Limb (tissue), 2 donors: ENCODE measurements at regions not wholly inside any gene's neighbourhood (a gene's known extent, or its start where the extent isn't known, plus 50 kb on each side); places are given as distances from the start of the nearest gene placed in this dataset.

Experiments used
- DNase-seq, 2 donors: peaks; one replicate each; pipeline ENCODE4 v3.0.0-alpha.2; 2016; ENCODE audit errors: extremely low spot score in 2 of 2

DNA sequence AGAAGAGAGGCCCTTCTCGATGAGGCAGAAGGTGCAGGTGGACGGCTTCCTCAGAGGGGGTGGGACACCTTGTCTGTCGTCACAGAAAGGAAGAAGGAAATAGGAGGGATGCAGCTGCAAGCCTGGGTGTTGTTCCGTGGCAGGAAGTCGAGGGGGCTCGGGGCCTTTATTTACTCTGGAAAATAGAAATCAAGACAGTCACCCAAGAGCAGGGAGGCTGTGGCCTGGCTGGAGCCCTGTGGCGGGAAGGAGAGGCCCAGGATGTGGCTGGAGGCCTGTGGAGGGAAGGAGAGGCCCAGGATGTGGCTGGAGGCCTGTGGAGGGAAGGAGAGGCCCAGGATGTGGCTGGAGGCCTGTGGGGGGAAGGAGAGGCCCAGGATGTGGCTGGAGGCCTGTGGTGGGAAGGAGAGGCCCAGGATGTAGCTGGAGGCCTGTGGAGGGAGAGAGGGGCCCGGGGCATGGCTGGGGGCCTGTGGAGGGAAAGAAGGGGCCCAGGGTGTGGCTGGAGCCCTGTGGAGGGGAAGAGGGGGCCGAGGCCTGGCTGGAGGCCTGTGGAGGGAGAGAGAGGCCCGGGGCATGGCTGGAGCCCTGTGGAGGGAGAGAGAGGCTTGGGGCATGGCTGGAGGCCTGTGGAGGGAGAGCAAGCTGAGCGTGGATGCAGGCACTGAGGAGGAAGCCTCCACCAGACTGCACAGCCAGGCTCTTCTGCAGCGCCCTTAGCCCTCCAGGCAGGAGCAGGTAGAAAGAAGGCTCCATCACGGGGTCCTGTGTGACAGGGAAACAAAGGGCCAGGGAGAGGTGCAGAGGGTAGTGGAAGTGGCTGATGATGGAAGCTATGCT, 97.3 kb upstream of the SFMBT2 start:
- DNase-seq, result no peak

DNA sequence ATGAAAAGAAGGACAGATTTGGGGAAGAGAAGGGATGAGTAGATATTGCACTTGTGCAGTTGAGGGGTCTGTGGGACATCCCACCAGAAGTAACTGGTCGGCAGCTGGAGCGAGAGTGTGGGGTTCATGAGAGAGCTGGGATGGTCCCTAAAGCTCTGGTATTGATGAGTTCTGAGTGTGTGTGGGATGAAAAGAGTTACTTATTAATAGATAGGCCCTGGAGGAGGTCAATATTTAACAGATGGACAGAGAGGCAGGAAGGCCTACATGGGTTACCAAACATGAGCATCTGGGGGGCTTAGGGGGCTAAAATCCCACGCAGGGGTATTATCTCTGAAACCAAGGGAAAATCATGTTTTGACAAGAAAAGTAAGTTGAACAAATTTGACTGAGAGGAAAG, 95.7 kb upstream of the SFMBT2 start:
- no peak for DNase-seq

- DNase-seq, result no peak
Measured at GRCh38 chr10:7505196-7505595, 94.4 kb upstream of the SFMBT2 start.

GRCh38 chr10:7503190-7503589, 92.4 kb upstream of the SFMBT2 start:
- DNase-seq, result no peak

DNA sequence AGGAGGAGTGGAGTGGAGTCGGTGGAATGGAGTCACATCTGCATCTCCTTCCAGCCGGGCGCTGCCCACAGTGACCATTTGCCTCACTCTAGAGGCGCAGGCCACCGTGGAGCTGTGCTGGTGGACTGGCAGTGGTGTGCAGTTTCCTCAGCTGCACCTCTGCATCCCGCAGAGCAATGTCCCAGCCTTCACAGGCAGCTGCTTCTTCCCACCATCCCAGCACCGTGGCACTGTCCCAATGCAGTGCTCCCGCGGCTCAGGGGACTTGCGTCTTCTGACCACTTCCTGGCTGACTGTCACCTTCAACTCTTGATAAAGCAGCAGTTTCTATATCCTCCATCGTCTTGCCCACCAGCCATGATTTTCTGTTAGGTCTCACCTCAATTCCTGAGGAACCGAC, 90.3 kb upstream of the SFMBT2 start:
- no peak for DNase-seq

- DNase-seq, result no peak
Measured at GRCh38 chr10:7498111-7498510, 87.3 kb upstream of the SFMBT2 start.

- no peak for DNase-seq
Measured at GRCh38 chr10:7493996-7494395, 83.2 kb upstream of the SFMBT2 start.

DNA sequence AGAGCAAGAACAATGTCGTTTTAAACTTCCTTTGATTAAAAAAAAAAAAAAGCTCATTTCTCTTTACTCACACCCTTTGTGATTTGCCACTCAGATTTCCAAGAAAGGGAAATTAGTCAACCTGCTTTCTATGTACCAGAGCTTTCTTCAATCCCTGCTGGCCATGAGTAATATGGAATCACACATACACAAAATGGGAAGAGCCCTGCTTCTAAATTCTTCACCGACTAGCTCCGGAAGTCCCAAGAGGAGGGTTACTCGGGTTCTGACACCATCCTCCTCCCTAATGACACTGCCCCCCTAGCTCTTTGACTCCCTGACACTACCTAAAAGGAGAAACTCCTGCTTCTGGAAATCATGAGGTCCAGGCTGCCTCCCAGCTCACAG, 81.8 kb upstream of the SFMBT2 start:
- DNase-seq, result no peak

- no peak for DNase-seq
Measured at GRCh38 chr10:7491949-7492659, 81.3 kb upstream of the SFMBT2 start.

DNA sequence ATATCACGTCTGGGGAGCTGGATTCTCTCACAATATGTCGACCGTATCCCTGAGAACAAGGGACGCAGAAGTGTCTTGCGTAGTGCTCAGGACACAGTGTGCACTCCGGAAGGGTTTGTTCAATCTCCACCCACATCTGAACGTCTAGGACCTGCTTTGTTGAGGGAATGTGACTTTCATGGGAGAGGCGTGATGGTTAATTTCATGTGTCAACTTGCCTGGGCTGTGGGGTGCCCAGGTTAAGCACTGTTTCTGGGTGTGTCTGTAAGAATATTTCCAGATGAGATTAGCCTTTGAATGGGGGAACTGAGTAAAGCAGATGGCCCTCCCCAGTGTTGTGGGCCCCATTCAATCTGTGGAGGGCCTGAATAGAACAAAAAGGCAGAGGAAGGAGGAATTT, 80.4 kb upstream of the SFMBT2 start:
- no peak for DNase-seq

DNA sequence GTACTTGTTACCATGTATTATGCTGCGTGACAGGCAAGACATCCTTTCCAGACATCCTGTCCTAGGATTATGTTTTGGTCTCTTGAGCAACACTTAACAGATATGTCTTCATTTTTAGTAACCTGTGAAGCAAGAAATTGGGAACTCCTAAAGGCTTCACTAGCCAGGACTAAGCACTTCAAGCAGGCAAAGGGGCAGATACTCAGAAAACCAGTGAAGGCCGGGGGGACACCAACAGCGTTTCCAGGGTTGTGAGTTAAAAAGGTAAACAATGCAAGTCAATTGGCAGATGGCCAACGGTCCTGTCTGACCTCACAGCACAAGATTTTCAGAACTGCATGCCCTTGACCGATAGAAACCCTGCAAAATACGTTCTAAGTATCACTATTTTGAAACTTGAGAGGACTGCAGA, 77.6 kb upstream of the SFMBT2 start:
- peak; percentile 31 to 56 for DNase-seq

- DNase-seq, result no peak
Measured at GRCh38 chr10:7487528-7487927, 76.7 kb upstream of the SFMBT2 start.

- no peak for DNase-seq
Measured at GRCh38 chr10:7486528-7486927, 75.7 kb upstream of the SFMBT2 start.

- DNase-seq, result no peak
Measured at GRCh38 chr10:7485799-7486198, 75.0 kb upstream of the SFMBT2 start.

DNA sequence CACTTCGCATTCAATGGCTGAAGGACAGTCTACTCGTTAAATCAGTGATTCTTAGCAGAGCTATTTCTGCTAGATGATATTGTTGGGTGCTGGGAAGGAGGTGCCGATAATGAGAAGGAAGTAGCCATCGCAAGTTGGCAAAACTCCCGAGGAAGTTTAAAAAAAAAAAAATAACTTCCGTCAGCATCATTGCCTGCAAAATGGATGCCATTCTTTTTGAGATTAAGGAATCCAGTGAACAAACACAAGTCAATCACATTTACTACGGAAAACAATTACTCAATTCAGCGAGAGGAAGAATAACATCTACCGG, 74.4 kb upstream of the SFMBT2 start:
- no peak for DNase-seq

DNA sequence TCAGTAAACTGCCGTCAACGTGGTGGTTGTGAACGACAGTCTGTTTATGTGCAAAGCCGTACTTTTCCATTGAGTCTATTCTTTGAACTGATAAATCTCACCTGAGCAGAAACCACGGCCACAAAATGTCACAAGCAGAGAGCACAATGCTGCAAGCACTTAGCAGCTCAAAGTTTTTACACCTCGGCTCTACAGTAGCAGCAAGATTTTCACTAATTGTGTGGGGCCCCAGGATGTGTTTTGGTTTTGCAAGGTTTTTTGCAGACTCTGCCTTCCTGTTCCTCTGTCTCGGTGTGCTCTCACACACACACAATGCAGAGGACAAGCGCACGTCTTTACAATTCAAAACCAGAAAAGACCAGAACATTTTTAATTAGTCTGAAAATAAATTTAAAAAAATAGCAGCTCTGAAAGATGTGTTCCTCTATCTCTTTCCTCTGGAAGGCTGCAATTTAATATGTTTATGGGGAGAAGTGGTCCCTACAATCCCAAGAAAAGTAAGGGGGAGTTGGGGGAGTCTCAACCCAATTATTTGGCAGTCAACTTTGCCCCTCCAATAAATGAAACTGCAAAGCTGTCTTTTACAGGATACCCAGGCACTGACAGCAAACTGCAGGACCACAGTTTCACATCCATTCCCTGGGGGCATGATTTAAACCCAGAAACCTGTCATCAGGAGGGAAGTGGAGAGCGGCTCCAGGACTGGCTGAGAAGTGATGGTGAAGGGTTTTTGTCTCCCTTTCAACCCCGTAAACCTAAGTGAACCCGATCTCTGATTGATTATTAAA, 73.8 kb upstream of the SFMBT2 start:
- DNase-seq, result no peak

DNA sequence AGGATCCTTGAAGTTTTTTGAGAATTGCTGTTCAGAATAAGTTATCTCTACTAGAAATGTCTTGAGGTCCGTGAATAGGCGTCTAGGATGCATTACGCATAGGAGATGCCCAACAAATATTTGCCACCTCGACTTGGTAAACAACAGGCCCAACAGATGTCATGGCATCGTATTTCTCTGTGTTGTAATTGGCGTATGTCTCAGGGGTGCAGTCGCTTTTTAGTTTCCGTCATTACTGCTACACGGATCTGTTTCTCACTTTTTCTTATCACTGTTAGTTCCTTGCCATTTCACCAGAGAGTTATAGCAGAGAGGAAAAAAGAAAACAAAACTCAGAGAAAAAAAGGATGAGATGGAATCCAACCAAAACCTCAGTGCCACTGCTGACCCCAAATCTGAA, 73.0 kb upstream of the SFMBT2 start:
- no peak for DNase-seq

- DNase-seq, result no peak
Measured at GRCh38 chr10:7482992-7483391, 72.2 kb upstream of the SFMBT2 start.

DNA sequence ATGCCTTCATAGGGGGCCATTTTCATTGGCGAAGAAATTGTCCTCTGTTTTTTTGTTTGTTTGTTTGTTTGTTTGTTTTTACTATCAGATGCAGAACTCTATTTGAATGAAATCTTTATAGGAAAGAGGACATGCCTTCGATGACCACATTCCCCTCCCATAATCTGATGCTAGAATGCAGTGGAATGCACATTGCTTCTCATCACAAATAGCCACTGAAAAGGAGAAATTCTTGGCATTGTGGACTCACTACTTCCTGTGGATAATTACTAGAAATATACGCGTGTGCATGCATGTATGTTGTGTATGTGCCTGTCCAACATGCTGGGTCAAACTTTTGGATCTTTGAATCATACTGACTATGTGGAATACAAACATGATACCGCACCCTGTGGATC, 70.5 kb upstream of the SFMBT2 start:
- DNase-seq, result no peak

GRCh38 chr10:7480742-7481367, 70.0 kb upstream of the SFMBT2 start:
- no peak for DNase-seq

- no peak for DNase-seq
Measured at GRCh38 chr10:7479861-7480598, 69.2 kb upstream of the SFMBT2 start.
